ENCODE measurements at regions not wholly inside any gene's neighbourhood (a gene's known extent, or its start where the extent isn't known, plus 50 kb on each side); places are given as distances from the start of the nearest gene placed in this dataset.

DNA sequence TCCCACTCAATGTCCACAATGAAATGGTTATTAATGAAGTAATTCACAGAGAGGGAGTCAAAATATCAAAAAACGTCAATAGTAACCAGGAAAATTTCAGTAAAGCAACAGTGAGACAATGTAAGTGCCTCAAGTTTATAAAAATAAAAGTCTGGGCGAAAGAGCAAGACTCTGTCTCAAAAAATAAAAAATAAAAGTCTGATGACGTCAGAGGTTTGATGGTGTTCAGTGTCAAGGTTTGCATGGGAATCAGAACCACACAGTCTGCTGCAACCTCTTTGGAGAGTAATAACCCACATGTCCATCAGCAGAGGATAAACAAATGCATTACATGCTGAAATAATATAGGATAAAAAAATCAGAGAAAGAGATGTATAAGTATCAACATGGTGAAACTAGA is 152.4 kb downstream of the ASCL1 start:
- no peak for TF ChIP-seq CEBPB (IDR thresholded peaks at IDR 0.05)
- TF ChIP-seq TCF12 (IDR thresholded peaks at IDR 0.05; ENCODE audit: low read depth) = no peak
- TF ChIP-seq, protein P1, sequence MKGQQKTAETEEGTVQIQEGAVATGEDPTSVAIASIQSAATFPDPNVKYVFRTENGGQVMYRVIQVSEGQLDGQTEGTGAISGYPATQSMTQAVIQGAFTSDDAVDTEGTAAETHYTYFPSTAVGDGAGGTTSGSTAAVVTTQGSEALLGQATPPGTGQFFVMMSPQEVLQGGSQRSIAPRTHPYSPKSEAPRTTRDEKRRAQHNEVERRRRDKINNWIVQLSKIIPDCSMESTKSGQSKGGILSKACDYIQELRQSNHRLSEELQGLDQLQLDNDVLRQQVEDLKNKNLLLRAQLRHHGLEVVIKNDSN (IDR thresholded peaks at IDR 0.05) = no peak
- no peak for TF ChIP-seq FOXM1 (IDR thresholded peaks at IDR 0.05; ENCODE audit: borderline replicate concordance, low read depth)
- TF ChIP-seq YY1 (IDR thresholded peaks at IDR 0.05; ENCODE audit: low read depth) = no peak
- TF ChIP-seq TAF1 (IDR thresholded peaks at IDR 0.05; ENCODE audit: low read depth) = no peak
- no peak for TF ChIP-seq TEAD4 (IDR thresholded peaks at IDR 0.05)
- no peak for TF ChIP-seq EP300 (IDR thresholded peaks at IDR 0.05; ENCODE audit: borderline replicate concordance)
- TF ChIP-seq, protein P2, sequence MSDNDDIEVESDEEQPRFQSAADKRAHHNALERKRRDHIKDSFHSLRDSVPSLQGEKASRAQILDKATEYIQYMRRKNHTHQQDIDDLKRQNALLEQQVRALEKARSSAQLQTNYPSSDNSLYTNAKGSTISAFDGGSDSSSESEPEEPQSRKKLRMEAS (IDR thresholded peaks at IDR 0.05) = no peak
- no peak for TF ChIP-seq EGR1 (IDR thresholded peaks at IDR 0.05)
- TF ChIP-seq RAD21 (IDR thresholded peaks at IDR 0.05; ENCODE audit: low read depth) = no peak
- TF ChIP-seq, protein P3, sequence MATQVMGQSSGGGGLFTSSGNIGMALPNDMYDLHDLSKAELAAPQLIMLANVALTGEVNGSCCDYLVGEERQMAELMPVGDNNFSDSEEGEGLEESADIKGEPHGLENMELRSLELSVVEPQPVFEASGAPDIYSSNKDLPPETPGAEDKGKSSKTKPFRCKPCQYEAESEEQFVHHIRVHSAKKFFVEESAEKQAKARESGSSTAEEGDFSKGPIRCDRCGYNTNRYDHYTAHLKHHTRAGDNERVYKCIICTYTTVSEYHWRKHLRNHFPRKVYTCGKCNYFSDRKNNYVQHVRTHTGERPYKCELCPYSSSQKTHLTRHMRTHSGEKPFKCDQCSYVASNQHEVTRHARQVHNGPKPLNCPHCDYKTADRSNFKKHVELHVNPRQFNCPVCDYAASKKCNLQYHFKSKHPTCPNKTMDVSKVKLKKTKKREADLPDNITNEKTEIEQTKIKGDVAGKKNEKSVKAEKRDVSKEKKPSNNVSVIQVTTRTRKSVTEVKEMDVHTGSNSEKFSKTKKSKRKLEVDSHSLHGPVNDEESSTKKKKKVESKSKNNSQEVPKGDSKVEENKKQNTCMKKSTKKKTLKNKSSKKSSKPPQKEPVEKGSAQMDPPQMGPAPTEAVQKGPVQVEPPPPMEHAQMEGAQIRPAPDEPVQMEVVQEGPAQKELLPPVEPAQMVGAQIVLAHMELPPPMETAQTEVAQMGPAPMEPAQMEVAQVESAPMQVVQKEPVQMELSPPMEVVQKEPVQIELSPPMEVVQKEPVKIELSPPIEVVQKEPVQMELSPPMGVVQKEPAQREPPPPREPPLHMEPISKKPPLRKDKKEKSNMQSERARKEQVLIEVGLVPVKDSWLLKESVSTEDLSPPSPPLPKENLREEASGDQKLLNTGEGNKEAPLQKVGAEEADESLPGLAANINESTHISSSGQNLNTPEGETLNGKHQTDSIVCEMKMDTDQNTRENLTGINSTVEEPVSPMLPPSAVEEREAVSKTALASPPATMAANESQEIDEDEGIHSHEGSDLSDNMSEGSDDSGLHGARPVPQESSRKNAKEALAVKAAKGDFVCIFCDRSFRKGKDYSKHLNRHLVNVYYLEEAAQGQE (IDR thresholded peaks at IDR 0.05; ENCODE audit: low read depth) = no peak
- TF ChIP-seq NFIC (IDR thresholded peaks at IDR 0.05) = no peak
- no peak for TF ChIP-seq CREB1 (IDR thresholded peaks at IDR 0.05; ENCODE audit: low read depth)
- no peak for TF ChIP-seq ZBTB7A (IDR thresholded peaks at IDR 0.05; ENCODE audit: low read depth)

DNA sequence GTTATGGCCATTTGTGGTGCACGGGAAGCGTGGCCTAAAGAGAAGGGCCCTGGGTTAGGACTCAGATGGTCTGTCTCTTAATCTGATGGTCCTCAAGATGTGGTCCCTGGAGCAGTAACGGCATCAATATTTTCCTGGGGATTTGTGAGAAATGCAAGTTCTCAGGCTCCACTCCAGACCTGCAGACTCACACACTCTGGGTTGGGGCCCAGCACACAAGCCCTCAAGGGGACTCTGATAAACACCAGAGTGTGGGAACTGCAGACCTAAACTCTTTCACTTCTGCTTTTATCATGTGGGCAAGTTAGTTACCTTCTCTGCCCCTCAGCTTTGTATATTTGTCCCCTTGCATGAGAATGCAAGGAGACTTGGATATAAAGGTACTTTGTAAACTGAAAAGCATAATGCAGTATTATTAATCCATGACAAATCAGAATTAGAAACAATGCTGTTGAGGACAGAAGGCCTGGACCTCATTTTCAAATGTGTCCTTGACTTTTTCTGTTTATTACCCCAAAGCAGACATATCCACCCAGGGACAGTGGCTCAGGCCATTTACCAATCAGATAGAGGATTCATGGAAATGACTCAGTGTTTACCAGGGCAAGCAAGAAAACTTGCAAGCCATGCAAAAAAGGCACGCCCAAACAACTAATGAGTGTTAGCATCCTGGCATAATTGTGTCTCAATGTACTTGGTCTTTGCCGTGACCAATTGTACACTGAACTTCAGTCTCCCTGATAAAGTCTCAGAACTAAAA is 157.0 kb downstream of the ASCL1 start:
- TF ChIP-seq TCF12 (IDR thresholded peaks at IDR 0.05; ENCODE audit: low read depth) = no peak
- no peak for TF ChIP-seq EGR1 (IDR thresholded peaks at IDR 0.05)
- TF ChIP-seq, protein P2 (IDR thresholded peaks at IDR 0.05) = no peak
- no peak for TF ChIP-seq EP300 (IDR thresholded peaks at IDR 0.05; ENCODE audit: borderline replicate concordance)
- TF ChIP-seq CREB1 (IDR thresholded peaks at IDR 0.05; ENCODE audit: low read depth) = no peak
- TF ChIP-seq CEBPB (IDR thresholded peaks at IDR 0.05) = no peak
- TF ChIP-seq YY1 (IDR thresholded peaks at IDR 0.05; ENCODE audit: low read depth) = no peak
- TF ChIP-seq, protein P1 (IDR thresholded peaks at IDR 0.05) = no peak

DNA sequence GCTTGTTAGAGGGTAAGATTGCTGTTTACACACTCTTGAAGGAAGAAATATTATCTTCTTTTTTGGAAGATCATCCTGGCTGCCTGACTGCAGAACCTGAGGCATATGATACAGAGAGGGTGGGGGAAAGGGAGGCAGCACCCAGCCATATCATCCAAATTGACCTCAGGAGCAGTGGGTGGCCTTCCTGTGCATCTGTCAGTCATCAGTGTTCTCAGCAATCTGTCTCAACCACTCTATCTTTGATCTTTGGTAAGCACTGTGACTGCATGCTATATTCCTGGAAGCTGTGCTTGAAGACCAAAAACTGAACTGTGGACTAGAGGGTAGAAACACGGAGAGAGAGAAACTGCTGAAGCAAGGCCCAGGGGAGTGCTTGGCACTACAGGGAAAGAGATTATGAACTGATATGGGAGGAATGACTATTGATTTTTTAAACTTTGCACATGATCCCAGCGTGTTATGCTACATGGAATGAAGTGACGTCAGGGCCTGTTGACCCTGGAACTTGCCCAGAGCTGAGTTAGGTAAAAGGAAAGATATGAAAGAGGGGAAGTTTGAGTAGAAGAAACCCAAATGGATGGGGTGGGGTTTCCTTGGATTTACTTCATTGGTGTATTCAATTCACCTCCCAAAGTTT is 171.5 kb downstream of the ASCL1 start:
- no peak for TF ChIP-seq TAF1 (IDR thresholded peaks at IDR 0.05; ENCODE audit: low read depth)
- TF ChIP-seq, protein P2 (IDR thresholded peaks at IDR 0.05) = no peak
- TF ChIP-seq, protein P3 (IDR thresholded peaks at IDR 0.05; ENCODE audit: low read depth) = no peak
- TF ChIP-seq CEBPB (IDR thresholded peaks at IDR 0.05) = no peak

DNA sequence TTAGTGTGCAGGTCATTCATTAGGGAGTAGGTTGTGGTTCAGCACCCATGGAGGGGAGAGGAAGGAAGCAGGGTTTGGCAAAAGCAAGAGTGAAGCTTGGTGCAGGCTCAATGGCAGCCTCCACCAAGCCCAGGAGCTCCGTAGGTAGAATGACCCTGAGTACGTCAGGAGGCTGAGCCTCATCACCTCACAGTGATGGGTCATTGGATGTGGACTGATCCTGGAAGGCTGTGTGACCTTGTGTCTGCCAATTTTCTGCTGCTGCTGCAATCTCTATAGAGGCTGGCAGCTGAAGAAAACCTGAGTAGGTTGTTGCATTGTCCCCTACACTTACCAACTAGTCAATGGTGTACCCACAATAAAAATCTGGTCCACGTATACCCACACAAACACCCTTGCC is 173.1 kb downstream of the ASCL1 start:
- TF ChIP-seq, protein P1 (IDR thresholded peaks at IDR 0.05) = no peak
- no peak for TF ChIP-seq TAF1 (IDR thresholded peaks at IDR 0.05; ENCODE audit: low read depth)
- TF ChIP-seq, protein P3 (IDR thresholded peaks at IDR 0.05; ENCODE audit: low read depth) = no peak
- TF ChIP-seq CEBPB (IDR thresholded peaks at IDR 0.05) = no peak
- TF ChIP-seq EP300 (IDR thresholded peaks at IDR 0.05; ENCODE audit: borderline replicate concordance) = no peak
- no peak for TF ChIP-seq RAD21 (IDR thresholded peaks at IDR 0.05; ENCODE audit: low read depth)
- no peak for TF ChIP-seq TEAD4 (IDR thresholded peaks at IDR 0.05)
- no peak for TF ChIP-seq TCF12 (IDR thresholded peaks at IDR 0.05; ENCODE audit: low read depth)
- no peak for TF ChIP-seq NFIC (IDR thresholded peaks at IDR 0.05)
- no peak for TF ChIP-seq YY1 (IDR thresholded peaks at IDR 0.05; ENCODE audit: low read depth)

All from Ishikawa (cell line).